HG03571 (cell line): ENCODE measurements at regions not wholly inside any gene's neighbourhood (a gene's known extent, or its start where the extent isn't known, plus 50 kb on each side); places are given as distances from the start of the nearest gene placed in this dataset.

ENCODE experiments used
- ATAC-seq: cut with Tn5 transposase; IDR thresholded peaks from one replicate; pipeline ENCODE4 v1.9.1; 2021; ENCODE audit not compliant: unreplicated experiment

DNA sequence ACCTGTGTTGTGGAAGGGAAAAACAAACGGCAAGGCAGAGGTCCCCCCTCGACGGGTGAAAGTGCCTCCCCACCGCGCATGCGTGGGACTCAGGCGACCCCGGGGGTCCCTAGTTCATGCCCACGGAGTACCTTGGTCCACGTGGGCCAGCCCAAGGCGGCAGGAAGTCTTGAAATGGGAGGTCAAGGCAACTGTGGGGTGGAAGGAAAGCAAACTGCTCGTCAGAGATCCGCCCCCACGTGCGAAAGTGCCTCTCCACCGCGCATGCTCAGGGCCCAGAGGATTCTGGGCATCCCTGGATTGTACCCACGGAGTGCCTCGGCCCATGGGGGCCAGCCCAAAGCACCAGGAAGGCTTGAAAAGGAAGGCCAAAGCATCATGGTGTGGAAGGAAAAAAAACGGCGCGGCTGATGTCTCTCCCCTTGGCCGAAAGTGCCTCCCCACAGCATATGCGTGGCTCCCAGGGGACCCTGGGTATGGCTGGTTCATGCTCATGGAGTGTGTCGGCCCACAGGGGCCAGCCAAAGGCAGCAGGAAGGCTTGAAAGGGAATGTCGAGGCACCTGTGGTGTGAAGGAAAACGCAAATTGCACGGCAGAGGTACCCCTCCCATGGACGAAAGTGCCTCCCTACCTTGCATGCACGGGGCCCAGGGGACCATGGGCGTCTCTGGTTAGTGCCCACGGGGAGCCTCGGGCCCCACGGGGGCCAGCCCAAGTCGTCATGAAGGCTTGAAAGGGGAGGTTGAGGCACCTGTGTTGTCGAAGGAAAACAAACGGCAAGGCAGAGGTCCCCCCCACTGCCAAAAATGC is 369.7 kb downstream of the ALG10 start:
- no peak for ATAC-seq

- no peak for ATAC-seq
Measured at GRCh38 chr12:34392741-34393085, 370.4 kb downstream of the ALG10 start.

- ATAC-seq, result no peak
Measured at GRCh38 chr12:34393086-34393820, 371.0 kb downstream of the ALG10 start.

DNA sequence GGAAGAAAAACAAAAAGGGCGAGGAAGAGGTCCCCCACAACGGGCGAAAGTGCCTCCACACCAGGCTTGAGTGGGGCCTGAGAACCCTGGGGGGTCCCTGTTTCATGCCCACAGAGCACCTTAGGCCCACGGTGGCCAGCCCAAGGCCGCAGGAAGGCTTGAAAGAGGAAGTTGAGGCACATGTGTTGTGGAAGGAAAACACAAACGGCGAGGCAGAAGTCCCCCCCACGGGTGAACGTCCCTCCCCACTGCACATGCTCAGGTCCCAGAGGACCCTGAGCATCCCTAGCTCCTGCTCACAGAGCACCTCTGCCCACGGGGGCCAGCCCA is 371.5 kb downstream of the ALG10 start:
- no peak for ATAC-seq

GRCh38 chr12:34394211-34395055 is 372.1 kb downstream of the ALG10 start:
- no peak for ATAC-seq

DNA sequence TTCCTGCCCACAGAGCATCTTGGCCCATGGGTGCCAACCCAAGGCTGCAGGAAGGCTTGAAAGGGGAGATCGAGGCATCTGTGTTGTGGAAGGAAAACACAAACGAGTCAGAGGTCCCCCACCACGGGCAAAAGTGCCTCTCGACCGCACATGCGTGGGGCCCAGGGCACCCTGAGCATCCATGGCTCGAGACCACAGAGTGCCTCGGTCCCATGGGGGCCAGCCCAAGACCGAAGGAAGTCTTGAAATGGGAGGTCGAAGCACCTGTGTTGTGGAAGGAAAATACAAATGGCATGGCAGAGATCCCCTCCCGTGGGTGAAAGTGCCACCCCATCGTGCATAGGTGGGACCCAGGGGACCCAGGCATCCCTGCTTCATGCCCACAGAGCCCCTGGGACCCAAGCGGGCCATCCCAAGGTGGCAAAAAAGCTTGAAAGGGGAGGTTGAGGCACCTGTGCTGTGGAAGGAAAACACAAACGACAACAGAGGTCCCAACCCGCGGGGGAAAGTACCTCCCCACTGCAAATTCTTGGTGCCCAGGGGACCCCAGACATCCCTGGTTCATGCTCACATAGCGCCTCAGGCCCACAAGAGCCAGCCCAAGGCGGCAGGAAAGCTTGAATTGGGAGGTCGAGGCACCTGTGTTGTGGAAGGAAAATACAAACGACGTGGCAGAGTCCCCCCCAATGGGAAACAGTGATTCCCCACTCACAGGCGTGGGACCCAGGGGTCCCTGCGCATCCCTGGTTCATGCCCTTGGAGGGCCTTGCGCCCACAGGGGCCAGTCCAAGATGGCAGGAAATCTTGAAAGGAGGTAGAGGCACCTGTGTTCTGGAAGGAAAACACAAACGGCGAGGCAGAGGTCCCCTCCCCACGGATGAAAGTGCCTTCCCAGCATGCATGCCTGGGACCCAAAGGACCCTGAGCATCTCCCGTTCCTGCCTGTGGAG is 373.0 kb downstream of the ALG10 start:
- no peak for ATAC-seq

- ATAC-seq, result no peak
Measured at GRCh38 chr12:34396006-34396860, 373.9 kb downstream of the ALG10 start.

DNA sequence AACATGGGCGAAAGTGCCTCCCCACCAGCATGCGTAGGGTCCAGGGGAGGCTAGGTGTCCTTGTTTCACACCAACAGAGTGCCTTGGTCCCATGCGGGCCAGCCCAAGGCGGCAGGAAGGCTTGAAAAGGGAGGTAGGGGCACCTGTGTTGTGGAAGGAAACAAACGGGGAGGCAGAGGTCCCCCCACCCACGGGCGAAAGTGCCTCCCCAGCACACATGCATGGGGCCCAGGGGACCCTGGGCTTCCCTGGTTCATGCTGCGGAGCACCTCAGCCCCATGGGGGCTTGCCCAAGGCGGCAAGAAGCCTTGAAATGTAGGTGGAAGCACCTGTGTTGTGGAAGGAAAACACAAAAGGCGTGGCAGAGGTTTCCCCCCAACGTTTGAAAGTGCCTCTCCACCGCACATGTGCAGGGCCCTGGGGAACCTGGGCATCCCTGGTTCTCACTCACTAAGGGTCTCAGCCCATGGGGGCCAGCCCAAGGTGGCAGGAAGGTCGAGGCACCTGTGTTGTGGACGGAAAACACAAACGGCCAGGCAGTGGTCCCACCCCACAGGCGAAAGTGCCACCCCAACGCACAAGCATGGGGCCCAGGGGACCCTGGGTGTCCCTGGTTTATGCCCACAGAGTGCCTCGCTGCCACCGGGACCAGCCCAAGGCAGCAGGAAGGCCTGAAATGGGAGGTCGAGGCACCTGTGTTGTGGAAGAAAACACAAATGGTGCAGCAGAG is 374.7 kb downstream of the ALG10 start:
- no peak for ATAC-seq

- ATAC-seq, result no peak
Measured at GRCh38 chr12:34397591-34398365, 375.5 kb downstream of the ALG10 start.

DNA sequence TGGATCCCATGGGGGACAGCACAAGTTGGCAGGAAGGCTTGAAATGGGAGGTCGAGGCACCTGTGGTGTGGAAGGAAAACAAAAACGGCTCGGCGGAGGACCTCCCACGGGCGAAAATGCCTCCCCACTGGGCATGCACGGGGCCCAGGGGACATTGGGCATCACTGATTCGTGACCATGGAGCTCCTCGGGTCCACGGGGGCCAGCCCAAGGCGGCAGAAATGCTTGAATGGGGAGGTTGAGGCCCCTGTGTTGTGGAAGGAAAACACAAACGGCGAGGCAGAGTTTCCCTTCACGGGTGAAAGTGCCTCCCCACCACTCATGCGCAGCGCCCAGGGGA is 376.0 kb downstream of the ALG10 start:
- no peak for ATAC-seq

DNA sequence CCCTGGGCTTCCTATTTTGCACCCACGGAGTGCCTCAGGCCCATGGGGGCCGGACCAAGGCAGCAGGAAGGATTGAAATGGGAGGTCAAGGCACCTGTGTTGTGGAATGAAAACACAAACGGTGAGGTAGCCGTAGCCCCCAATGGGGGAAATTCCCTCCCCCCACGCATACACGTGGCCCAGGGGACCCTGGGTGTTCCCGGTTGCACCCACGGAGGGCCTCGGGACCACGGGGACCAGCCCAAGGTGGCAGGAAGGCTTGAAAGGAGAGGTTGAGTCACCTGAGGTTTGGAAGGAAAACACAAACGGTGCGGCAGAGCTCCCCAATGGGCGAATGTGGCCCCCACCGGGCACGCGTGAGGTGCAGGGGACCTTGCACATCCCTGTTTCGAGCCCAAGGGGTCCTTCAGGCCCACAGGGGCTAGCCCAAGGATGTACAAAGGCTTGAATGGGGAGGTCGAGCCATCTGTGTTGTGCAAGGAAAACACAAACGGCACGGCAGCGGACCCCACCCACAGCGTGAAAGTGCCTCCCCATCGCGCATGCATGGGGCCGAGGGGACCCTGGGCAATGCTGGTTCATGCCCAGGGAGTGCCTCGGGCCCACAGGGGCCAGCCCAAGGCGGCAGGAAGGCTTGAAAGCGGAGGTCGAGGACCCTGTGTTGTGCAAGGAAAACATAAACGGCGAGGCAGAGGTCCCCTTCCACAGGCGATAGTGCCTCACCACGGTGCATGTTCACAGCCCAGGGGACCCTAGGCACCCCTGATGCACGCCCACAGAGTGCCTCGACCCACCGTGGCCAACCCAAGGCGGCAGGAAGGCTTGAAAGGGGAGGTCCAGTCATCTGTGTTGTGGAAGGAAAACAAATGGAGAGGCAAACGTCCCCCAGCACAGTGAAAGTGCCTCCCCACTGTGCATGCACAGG is 376.7 kb downstream of the ALG10 start:
- no peak for ATAC-seq

GRCh38 chr12:34399631-34400410 is 377.5 kb downstream of the ALG10 start:
- no peak for ATAC-seq

DNA sequence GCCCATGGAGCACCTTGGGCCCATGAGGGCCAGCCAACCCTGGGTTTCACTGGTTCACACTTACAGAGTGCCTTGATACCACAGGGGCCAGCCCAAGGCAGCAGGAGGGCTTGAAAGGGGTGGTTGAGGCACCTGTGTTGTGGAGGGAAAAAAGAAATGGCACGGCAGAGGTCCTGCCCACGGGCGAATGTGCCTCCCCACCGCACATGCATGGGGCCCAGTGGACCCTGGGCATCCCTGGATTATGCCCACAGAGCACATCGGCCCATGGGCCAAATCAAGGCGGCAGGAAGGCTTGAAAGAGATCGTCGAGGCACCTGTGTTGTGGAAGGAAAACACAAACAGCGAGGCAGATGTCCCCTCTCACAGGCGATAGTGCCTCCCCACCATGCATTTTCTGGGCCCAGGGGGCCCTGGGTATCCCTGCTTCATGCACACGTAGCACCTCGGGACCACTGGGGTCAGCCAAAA is 378.1 kb downstream of the ALG10 start:
- ATAC-seq, result no peak

- ATAC-seq, result no peak
Measured at GRCh38 chr12:34400986-34401658, 378.8 kb downstream of the ALG10 start.

- no peak for ATAC-seq
Measured at GRCh38 chr12:34401659-34402227, 379.4 kb downstream of the ALG10 start.
